Activated CD8-positive, alpha-beta memory T cell treated with anti-CD3 and anti-CD28 coated beads, Interleukin-2, amount 50 U/mL, for 48 hours (primary cell): ENCODE measurements at regions not wholly inside any gene's neighbourhood (a gene's known extent, or its start where the extent isn't known, plus 50 kb on each side); places are given as distances from the start of the nearest gene placed in this dataset.

Experiments used
- DNase-seq: peaks from one replicate; pipeline ENCODE4 v3.0.0-alpha.2; 2020

DNA sequence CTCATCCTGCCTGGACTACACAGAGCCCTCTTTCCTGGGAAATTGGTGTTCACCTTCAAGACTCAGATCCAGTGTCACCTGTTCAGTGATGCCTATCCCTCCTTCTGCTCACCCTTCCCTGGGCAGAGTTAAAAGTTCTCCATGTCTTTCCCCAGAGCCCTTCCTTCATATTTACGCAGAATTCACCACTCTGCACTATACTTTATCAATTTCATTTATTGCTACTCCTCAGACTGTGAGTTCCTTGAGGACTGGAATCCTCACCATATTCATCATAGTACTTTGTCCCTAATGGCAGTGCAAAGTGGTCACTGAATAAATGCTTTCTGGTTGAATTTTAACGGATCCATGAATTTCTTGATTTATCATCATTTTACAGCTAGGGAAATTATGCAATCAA is 300.0 kb downstream of the CHRM3 start:
- no peak for DNase-seq

DNA sequence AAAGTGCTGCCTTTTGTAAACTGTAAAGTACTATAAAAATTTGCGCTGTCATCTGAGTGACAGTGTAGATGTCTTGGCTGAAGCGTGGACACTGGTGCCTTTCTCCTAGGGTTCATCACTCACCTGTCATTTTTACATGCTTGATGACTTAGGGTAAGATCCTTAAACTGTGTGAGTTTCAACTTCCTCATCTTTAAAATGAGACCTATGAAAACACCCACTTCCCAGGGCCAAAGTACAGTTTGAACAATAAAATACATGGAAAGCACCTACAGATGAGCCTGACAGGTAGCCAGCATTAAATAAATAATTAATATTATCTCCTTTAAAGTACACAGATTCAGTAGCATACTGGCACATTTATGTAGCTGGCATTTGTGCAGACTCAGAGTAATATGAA is 309.9 kb downstream of the CHRM3 start:
- DNase-seq = no peak

DNA sequence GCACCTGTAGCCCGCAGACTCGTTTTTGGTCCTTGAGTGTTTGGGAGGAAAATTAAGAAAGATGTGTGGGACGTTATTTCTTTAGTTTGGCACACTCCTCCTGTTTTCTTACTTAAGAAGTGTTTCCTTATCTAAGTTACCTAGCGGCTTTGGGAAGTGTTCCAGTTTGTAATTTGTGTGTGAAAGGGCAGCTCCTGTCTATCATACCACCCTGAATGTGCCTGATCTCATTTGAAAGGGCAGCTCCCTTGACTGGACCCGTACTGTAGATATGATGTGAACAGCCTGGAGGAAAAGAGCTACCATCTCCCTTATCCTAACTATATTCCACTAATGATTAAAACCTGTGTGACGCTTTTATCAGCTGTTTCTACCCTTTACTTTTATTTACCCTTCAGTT is 314.3 kb downstream of the CHRM3 start:
- DNase-seq = no peak

DNA sequence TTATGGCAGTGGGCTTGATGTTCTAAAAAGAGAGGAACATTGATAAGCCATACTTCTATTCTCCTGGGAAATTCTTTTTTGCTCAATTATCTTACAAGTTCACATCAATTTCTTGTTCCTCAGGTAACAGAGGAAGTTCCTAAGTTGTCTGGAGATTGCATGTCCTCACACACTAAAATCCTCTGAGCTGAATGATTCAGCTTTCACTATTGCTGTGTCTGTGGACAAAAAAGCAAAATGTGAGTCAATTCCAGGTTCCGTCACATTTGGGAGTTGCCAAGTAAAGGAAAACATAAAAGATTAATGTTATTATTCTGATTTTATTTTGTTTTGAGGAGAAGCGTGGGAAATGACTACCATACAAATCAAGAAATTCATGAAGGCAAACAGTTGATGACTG is 316.7 kb downstream of the CHRM3 start:
- no peak for DNase-seq

GRCh38 chr1:239706245-239706892 is 320.0 kb downstream of the CHRM3 start:
- DNase-seq = no peak

- no peak for DNase-seq
Measured at GRCh38 chr1:239707615-239708014, 321.2 kb downstream of the CHRM3 start.

DNA sequence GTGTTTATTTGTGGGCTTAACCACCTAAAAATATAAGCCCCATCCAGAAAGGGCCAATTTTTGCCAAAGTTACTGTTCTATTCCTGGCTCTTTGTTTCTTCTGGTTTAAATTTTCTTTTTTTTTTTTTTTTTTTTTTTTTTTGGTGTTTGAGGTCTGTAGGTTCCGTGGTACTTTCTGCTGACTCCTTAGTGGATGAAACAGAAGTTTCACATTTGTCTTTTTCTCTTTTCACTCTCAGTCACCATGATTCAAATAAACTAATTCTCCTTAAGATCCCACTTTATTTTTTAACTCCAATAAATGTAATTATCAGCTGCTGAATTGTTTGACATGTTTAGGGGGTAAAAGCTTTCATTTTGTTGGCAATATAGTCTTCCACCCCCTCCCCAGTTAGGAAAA is 322.3 kb downstream of the CHRM3 start:
- no peak for DNase-seq

GRCh38 chr1:239711768-239712167 is 325.4 kb downstream of the CHRM3 start:
- DNase-seq = no peak

DNA sequence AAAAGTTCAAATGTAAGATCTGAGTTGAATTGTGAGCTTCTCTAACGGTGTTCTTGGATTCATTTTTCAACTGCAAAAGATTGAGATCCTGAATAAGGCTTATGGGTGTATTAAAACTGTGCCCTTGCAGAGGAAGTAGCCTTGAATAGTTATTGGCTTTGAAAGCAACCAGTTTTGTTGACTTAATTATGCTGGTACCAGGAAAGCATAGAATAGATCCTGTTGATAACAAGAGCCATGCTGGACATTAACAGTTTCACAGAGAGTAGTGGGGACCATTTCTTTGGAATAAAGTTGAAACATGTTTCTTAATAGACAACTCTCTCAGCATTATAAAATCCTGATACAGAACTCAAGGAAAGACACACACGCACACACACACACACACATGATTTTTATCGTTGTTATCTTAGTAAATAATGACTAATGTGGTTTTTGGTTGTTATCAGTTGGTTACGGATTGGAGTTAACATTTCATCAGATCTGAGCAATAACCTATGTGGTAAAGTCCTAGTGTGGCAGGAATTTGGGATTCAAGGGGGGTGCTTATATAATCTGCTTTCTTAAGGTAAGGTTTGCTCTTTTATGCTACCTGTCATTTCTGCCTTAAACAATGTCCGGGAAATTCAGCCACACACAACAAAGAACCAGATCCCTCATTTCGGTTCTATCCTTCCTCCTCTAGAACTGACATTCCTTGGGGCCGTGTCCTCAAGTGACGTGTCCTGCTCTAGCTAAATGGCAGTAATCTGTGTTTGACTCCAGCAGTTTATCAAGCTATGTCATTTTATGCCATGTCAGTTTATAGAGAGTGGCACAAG is 330.9 kb downstream of the CHRM3 start:
- DNase-seq = no peak

DNA sequence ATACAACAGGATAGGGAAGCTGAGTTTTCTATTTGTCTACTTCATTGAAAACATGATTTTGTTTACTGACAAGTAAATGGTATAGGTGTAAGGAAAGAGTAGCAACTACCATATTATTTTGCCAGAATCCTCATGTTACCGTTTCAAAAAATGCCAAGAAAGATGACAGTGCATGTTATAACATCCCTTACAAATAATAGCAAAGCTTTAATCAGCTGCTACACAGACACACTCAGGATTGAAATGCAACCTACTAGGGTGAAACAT is 331.5 kb downstream of the CHRM3 start:
- no peak for DNase-seq

DNA sequence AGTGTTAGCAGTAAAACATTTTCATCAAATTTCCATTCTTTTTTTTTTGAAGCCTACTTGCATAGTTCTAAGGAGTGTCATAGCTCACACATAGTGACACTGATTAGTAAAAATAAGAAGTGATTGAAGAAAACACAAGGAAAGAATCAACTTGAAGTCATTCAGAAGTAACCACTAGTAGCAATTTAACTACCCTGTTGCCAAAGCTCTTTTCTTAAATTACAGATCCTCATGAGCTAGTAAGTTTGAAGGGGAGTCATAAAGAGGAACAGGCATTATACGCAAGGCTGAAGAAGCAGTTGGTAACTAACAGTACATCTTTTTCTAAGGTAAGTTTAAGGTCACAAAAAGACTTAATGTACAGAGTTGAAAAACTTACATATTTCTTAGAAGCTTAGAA is 332.2 kb downstream of the CHRM3 start:
- DNase-seq = no peak

DNA sequence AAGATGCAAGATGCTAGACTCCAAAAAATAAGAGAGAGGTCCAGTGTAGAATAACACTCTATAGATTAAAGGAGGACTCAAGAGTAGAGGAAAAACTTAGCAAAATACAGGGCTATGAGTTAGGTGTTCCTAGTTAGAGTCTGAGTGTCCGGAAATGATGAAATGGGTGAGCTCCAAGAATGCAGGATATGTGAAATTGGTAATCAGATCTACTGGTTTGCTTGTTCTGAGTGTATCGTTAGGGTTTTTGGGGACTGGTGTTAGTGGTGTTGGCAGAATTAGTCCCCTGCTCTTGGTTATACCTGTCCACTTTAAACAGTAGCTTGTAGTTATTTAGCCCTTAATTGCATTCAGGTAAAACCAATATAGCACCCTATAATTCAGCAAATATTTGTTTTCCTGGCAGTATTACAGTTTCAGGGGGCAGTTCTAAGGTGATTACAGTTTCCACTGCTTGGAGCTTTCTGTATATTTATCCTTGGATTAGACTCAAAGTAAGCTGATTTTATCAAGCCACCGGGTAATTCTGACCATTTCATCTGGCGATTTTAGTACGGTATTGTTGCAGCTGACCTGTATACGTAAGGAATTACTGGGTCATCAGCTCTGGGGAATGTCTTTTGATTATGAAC is 332.7 kb downstream of the CHRM3 start:
- no peak for DNase-seq

- DNase-seq = peak; percentile 56
Measured at GRCh38 chr1:239719642-239720258, 333.4 kb downstream of the CHRM3 start.

DNA sequence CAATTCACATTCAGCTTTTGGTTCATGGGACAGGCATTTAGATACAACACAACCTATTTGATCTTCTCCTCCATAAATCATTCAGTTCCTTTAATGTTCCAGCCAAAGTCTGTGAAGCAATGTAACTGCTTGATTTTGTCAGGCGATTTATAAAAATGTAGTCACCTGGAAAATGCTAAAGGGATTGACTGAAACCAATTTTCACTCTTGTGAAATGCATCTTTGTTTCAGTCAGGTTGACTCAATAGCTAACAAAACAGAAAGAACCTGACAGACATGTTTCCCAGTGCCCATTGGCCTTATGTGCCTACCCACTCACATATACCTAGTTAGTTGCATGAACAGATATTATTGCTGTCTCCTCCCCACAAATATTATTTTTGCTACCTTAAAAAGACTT is 335.7 kb downstream of the CHRM3 start:
- DNase-seq = no peak

- DNase-seq = no peak
Measured at GRCh38 chr1:239723776-239724367, 337.5 kb downstream of the CHRM3 start.

GRCh38 chr1:239725371-239725770 is 339.0 kb downstream of the CHRM3 start:
- no peak for DNase-seq

DNA sequence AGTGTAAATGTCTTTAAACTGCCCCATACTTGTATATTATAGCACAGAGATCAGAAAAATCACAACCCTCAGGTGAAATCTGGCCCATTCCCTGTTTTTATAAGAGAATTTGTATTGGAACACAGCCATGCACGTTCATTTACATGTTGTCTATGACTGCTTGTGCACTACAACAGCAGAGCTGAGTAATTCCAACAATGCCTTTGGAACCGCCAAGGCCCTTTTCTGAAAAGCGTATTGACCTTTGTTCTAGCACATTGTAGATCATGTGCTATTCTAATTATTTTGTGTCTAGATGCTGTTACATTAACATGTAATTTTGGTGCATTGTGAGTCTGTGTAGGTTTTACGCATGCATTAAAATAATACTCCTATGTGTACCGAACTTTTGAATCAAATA is 339.6 kb downstream of the CHRM3 start:
- no peak for DNase-seq

DNA sequence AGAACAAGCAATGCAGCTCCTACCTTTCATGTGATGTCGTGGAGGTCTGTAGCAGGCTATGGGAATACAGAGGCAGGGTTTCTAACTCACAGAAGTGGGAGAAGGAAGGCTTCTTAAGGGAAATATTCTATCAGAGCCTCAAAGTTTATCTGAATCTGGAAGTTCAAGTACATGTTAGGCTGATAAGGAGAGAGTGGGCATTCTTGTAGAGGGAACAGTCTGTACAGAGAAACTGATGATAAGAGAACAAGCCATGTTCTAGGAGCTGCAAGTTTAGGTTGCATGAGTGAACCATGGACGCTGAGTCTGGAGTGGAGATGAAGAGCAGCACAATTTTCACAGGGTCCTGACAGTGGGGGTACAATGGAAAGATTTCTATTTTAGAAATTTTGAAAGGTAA is 344.0 kb downstream of the CHRM3 start:
- DNase-seq = no peak

- DNase-seq = no peak
Measured at GRCh38 chr1:239731082-239731748, 344.8 kb downstream of the CHRM3 start.

GRCh38 chr1:239732770-239733169 is 346.4 kb downstream of the CHRM3 start:
- no peak for DNase-seq

- DNase-seq = no peak
Measured at GRCh38 chr1:239733995-239734394, 347.6 kb downstream of the CHRM3 start.

DNA sequence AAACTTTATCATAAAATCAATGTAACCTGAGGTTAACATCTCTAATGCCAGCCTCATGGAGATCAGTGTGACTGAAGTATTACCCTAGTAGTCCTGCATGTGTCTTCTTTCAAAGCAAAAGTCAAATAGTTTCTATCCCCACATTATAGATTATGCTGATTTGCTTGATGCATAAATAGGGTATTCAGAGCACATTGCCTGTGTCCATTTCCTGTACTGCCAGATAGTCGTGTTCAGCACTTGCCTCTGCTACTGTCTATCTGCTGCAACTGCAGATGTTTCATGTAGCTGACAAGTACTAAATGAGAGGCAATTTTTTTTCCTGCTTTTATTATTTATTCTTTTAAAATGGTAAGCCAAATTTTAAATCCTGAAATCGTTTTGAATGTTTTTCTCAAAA is 348.7 kb downstream of the CHRM3 start:
- DNase-seq = no peak

DNA sequence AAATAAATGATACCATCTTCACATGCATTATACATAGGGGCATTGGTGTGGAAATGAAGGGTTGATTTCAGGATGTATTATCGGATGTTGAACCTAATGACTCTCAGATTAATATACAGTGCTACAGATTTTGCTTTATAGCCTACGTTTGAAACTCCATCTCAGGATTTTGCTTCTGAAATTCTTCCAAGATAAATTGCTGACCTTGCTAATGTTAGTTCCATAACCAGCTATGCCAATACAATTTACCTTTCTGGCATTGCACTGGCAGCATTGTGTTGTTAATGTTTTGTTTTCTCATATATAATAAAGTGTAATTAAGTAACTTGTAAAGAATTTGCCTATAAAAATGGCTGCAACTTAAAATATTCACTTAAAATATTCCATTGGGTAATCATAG is 350.1 kb downstream of the CHRM3 start:
- DNase-seq = no peak
